DMS79 (cell line): ENCODE measurements at regions not wholly inside any gene's neighbourhood (a gene's known extent, or its start where the extent isn't known, plus 50 kb on each side); places are given as distances from the start of the nearest gene placed in this dataset.

Source experiments
- DNase-seq: peaks from one replicate; lab custom pipeline; 2025; lab: John Stamatoyannopoulos, UW

GRCh38 chr2:64196963-64197362 is 52.7 kb upstream of the PELI1 start:
- no peak for DNase-seq

DNA sequence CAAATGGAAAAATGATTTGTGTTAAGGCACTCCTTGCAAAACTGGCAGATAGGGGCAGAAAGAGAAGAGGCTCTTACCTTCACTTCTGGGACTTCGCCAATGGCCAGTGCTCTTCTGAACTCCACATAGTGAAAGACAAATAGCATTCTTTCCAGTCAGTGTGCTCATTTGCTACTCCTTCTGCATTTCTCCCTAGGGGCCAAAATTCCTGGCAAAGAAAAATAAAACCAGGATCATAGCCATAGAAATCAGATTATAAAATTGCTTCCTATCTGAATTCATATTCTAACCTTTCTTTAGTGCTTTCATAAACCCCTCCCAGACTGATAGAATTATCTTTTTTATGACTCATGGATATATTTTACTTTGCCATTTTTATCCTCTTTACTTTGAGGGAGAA is 56.9 kb upstream of the PELI1 start:
- no peak for DNase-seq

DNA sequence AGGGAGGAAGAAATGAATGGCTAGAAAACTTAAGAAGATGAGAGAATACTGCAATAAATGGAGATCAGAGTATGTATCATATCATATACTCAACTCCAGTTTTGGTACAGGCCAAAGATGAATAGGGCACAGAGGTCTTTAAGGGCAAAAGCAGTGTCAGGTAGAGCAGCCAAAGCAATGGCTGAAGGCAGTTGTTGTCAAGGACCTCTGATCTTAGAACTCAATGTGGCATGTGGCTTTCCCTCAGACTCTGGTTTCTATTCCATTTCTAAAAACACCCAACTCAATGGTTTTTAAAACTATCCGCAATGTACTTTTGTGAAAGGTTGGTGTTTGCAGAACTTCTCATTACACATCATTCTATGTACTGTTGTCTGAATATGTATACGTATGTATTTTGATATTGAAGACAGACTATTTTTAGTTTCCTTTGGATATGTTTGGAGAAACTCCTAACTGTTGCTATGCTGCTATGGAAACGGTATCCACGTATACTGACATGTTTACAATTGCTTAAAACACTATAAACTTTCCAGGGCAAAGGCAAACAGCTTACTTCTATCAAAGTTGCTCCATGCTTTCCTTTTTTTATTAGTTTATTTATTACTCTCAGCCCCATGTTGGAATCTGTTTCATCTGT is 58.1 kb upstream of the PELI1 start:
- no peak for DNase-seq

DNA sequence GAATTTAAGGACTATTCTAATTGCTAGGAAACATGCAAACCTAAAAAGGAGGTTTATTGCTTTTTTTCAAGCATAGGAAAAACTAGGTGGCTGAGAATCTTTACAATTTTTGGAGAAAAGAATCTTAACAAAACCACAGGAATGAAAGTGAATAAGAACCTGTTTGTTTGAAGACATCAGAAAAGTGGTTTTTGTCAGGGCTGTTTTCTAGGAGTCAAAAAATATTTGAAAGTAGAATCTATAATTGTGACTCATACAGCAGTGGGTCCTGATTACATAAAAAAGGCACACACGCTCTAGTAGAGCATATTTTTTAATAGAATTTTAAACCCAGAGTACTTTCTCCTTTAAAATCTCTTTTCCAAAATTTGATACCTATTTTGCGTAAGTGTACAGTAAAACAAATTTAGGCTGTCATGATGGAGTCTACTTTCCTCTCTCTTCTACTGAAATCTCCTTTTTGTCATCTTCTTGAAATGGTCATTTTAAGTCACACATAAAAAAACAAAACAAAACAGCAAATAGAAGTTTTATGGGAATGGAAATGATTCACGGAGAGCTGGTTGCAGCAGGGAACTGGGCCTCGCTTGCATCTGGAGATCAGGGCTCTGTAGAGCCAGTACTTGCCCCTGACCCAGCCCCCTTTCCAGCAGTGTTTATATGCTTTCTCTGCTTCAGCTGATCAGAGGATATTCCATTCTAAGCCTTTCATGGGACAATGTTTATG is 59.1 kb upstream of the PELI1 start:
- no peak for DNase-seq

DNA sequence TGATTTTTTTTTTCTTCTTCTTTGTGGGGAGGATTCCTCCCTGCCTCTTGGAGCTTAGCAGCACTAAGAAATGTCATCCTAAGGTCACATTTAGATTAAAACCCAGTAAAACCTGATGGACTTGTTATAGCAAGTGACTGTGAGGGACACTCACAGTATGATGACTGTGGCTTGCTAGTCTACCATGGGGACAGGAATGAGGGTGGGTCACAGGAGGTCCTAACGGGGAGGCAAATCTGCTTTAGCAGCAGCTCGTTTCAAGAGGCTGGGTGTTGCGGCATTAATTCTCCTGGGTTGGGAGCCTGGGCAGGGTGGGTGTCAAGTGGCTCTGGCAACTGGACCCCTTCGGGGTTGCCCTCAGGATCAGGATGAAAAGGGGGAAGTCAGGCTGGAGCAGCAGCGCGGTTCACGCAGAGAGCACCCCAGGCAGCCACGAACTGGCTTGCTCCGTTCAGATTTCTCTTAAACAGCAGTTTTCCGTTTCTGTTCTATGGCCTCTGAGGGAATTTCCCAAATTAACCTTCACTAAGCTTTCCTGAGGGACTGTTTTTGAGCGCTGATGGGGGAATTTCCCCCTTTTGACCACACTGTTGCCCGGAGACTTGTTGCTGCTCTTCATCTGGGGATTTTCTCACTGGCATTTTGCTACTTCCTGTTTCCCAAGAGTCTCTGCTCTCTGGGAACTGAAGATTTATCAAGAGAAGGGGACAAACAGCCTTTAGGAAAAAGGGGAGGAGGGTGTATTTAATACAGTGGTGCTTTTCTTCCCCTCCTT is 59.8 kb upstream of the PELI1 start:
- no peak for DNase-seq

DNA sequence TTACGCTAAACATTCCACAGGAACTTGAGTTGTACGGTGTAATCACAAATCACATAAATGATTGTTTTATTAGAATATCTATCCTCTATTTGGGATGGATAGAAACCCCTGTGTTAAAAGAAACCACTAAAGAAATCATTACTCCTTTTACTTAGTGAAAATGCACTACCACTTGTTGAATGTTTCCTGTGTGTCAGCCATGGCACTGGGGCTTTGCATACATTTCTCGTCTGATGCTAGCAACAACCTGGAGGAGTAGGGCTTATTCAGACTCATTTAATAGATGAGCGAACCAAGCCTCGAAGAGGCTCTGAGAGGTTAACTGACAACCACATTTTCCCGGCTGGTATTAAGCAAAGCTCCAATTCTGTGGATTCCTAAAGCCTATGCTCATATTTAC is 60.5 kb upstream of the PELI1 start:
- no peak for DNase-seq

- no peak for DNase-seq
Observed at GRCh38 chr2:64205415-64205814, 61.2 kb upstream of the PELI1 start.

- DNase-seq, result no peak
Observed at GRCh38 chr2:64207573-64207972, 63.4 kb upstream of the PELI1 start.

- DNase-seq, result no peak
Observed at GRCh38 chr2:64210816-64211215, 66.6 kb upstream of the PELI1 start.

- no peak for DNase-seq
Observed at GRCh38 chr2:64211276-64211921, 67.2 kb upstream of the PELI1 start.

GRCh38 chr2:64212346-64212745 is 68.1 kb upstream of the PELI1 start:
- DNase-seq, result no peak

DNA sequence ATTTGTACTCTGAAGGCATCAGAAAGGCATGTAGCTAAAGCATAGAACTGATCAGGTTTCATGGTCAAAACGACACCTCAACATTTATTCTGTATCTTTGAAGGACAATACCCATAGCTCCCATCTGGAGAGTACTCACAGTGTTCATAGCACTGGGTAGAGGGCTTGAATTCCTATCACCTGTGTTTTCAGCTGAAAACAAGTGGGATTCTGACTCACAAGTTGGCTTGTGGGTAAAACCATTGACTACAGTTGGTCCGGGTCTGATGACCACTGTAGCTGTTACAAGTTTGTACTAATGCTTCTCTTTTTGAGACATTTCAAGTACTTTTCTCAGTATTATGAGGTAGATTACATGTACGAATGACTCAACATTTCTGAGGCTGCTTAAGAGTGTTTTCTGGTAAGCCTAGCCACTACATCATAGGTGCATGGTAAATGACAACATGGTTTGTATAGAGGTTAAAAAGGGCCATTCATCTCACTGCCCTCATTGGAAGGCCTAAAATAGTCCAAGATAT is 68.6 kb upstream of the PELI1 start:
- no peak for DNase-seq

- DNase-seq, result no peak
Observed at GRCh38 chr2:64213532-64214275, 69.5 kb upstream of the PELI1 start.

- DNase-seq, result peak; percentile 21
Observed at GRCh38 chr2:64214281-64215115, 70.3 kb upstream of the PELI1 start.

- DNase-seq, result no peak
Observed at GRCh38 chr2:64217198-64217869, 73.1 kb upstream of the PELI1 start.

- DNase-seq, result no peak
Observed at GRCh38 chr2:64218137-64218802, 74.0 kb upstream of the PELI1 start.

DNA sequence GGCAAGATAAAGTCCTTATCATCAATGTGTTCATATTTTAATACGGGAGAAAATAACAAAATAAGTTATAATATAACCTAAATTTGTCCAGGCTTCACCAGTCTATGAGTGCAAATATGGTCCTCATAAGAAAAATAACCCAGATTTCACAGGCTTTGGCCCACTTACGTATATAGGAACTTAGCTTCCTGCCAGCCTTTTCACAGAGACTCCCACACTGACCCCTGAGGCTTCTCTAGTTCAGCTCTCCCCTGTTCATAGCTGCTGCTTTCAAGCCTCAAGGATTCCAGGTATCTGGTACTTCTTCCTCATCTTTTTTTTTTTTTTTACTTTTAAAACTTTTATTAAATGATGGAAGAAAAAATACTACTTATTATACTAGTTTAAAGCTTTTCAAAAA is 74.9 kb upstream of the PELI1 start:
- no peak for DNase-seq

DNA sequence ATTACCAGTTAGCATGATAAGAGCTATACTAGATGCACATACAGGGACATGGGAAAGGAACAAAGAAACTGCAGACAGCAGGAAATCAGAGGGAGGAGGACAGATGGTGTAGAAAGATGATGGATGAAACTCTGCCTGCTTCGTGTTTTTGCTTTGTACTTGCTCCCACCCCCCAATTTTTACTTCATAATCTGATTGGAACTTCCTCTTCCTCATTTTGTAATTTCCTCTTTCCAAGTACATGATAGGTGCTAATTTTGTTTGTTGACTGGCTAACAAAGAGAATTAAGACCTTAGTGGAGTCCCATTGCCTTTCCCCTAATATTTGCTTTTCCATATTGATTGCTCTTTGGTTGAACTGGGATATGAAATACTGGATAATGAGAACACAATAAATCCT is 76.0 kb upstream of the PELI1 start:
- DNase-seq, result no peak

GRCh38 chr2:64220894-64221617 is 76.8 kb upstream of the PELI1 start:
- no peak for DNase-seq
